GM23338 (cell line): ENCODE measurements at regions not wholly inside any gene's neighbourhood (a gene's known extent, or its start where the extent isn't known, plus 50 kb on each side); places are given as distances from the start of the nearest gene placed in this dataset.

Experiments
- ATAC-seq: fragments of 200-7000 bp; cut with Tn5 transposase; 3 replicates; pipeline ENCODE4 v1.9.1; 2020
- DNase-seq: peaks from one replicate; pipeline ENCODE4 v3.0.0-alpha.2; 2015; ENCODE audit warnings: low spot score
- H2AFZ ChIP-seq: fragments of 200-600 bp; sonication (generic); 2 replicates; pipeline ENCODE4 v1.8.0; 2016; ENCODE audit warnings: antibody characterized with exemption, mild to moderate bottlenecking, moderate library complexity
- H3F3A ChIP-seq: fragments of 200-600 bp; sonication (generic); replicated peaks from 2 replicates; pipeline ENCODE4 v1.8.0; 2017; ENCODE audit warnings: antibody characterized with exemption, mixed run types, low read depth
- H3K27ac ChIP-seq: fragments of 200-600 bp; sonication (generic); 2 replicates; pipeline ENCODE4 v1.6.1; 2016; ENCODE audit warnings: low read depth
- H3K27me3 ChIP-seq: fragments of 200-600 bp; sonication (generic); 2 replicates; pipeline ENCODE4 v1.8.0; 2016; ENCODE audit warnings: mild to moderate bottlenecking, mixed run types, moderate library complexity; ENCODE audit not compliant: insufficient read depth
- H3K36me3 ChIP-seq: fragments of 200-600 bp; sonication (generic); 2 replicates; pipeline ENCODE4 v1.8.0; 2016; ENCODE audit warnings: mild to moderate bottlenecking; ENCODE audit not compliant: insufficient read depth
- H3K4me1 ChIP-seq: fragments of 200-600 bp; sonication (generic); 2 replicates; pipeline ENCODE4 v1.8.0; 2016; ENCODE audit warnings: mild to moderate bottlenecking, moderate library complexity; ENCODE audit not compliant: insufficient read depth
- H3K4me2 ChIP-seq: fragments of 200-600 bp; sonication (generic); 2 replicates; pipeline ENCODE4 v1.7.1; 2017; ENCODE audit warnings: mixed run types
- H3K4me3 ChIP-seq: fragments of 200-600 bp; sonication (generic); 2 replicates; pipeline ENCODE4 v1.6.1; 2016; ENCODE audit warnings: mixed run types
- H3K79me2 ChIP-seq: fragments of 200-600 bp; sonication (generic); replicated peaks from 2 replicates; pipeline ENCODE4 v1.8.0; 2017; ENCODE audit warnings: mild to moderate bottlenecking; ENCODE audit not compliant: insufficient read depth
- H3K9me2 ChIP-seq: fragments of 200-600 bp; sonication (generic); 2 replicates; pipeline ENCODE4 v1.8.0; 2017; ENCODE audit not compliant: insufficient read depth
- H4K20me1 ChIP-seq: fragments of 200-600 bp; sonication (generic); replicated peaks from 2 replicates; pipeline ENCODE4 v1.8.0; 2017; ENCODE audit warnings: mild to moderate bottlenecking; ENCODE audit not compliant: insufficient read depth
- H3K27ac Mint-ChIP-seq: 2 replicates; pipeline ENCODE4 v1.8.0; 2020; ENCODE audit warnings: inconsistent platforms, mild to moderate bottlenecking, moderate library complexity, mixed read lengths
- H3K27me3 Mint-ChIP-seq: 3 replicates; pipeline ENCODE4 v1.8.0; 2022; ENCODE audit warnings: low read depth, mild to moderate bottlenecking, moderate library complexity, mixed read lengths, inconsistent platforms; ENCODE audit not compliant: insufficient read depth, poor library complexity
- H3K36me3 Mint-ChIP-seq: 3 replicates; pipeline ENCODE4 v1.8.0; 2021; ENCODE audit warnings: low read depth, mild to moderate bottlenecking, inconsistent platforms, moderate library complexity, mixed read lengths
- H3K4me1 Mint-ChIP-seq: 3 replicates; pipeline ENCODE4 v1.8.0; 2020; ENCODE audit warnings: mild to moderate bottlenecking, inconsistent platforms, mixed read lengths
- H3K4me3 Mint-ChIP-seq: 3 replicates; pipeline ENCODE4 v1.8.0; 2021; ENCODE audit warnings: moderate library complexity, mild to moderate bottlenecking, inconsistent platforms, mixed read lengths
- H3K9me3 Mint-ChIP-seq: 3 replicates; pipeline ENCODE4 v1.8.0; 2020; ENCODE audit warnings: moderate library complexity, mild to moderate bottlenecking, inconsistent platforms, mixed read lengths
- CREB1 ChIP-seq: fragments of 250-450 bp; sonication (Bioruptor Pico); IDR thresholded peaks from 2 replicates; pipeline ENCODE4 v1.5.0; 2020; ENCODE audit warnings: low read depth, mild to moderate bottlenecking, moderate library complexity
- CTCF ChIP-seq, 2 experiments: fragments of 200-600 bp in 1 of 2; sonication (generic) in 1 of 2; conservative IDR thresholded peaks; 2 replicates each; pipeline versions ENCODE4 v1.5.1 to v1.6.1; 2016 to 2017; ENCODE audit warnings: antibody characterized with exemption in 2 of 2, low read depth in 2 of 2, mild to moderate bottlenecking in 2 of 2, moderate library complexity in 1 of 2
- EZH2phosphoT487 ChIP-seq: fragments of 200-600 bp; sonication (generic); IDR thresholded peaks from one replicate; pipeline ENCODE4 v1.8.1; 2018; ENCODE audit warnings: antibody characterized with exemption; ENCODE audit not compliant: unreplicated experiment
- JUNB ChIP-seq: IDR thresholded peaks from one replicate; pipeline ENCODE4 v1.6.1; 2016; ENCODE audit warnings: antibody characterized with exemption; ENCODE audit not compliant: unreplicated experiment
- NANOG ChIP-seq: IDR thresholded peaks from 2 replicates; pipeline ENCODE4 v1.6.1; 2016; ENCODE audit warnings: antibody characterized with exemption, borderline replicate concordance
- REST ChIP-seq: IDR thresholded peaks from one replicate; pipeline ENCODE4 v1.6.1; 2018; ENCODE audit warnings: antibody characterized with exemption; ENCODE audit not compliant: unreplicated experiment
- ZNF114 ChIP-seq: fragments of 250-450 bp; sonication (Bioruptor Pico); IDR thresholded peaks from 2 replicates; pipeline ENCODE4 v1.5.0; 2020; ENCODE audit warnings: mild to moderate bottlenecking, moderate library complexity
- ZNF331 ChIP-seq: fragments of 250-450 bp; sonication (Bioruptor Pico); IDR thresholded peaks from 2 replicates; pipeline ENCODE4 v1.5.0; 2020; ENCODE audit warnings: low read depth, mild to moderate bottlenecking, moderate library complexity
- TF ChIP-seq, protein P1 (sequence below): IDR thresholded peaks from 2 replicates; pipeline ENCODE4 v1.6.1; 2016; ENCODE audit warnings: antibody characterized with exemption

GRCh38 chr4:164239433-164239832 is 514.5 kb upstream of the SMIM31 start:
- Histone ChIP-seq H3K4me3 (no peak overlapping the region), H4K20me1 (no peaks in the 10 kb centered on the region), H3K27ac (no peak overlapping the region), H3F3A (no peaks in the 10 kb centered on the region), H2AFZ (no peak overlapping the region), H3K4me2 (no peak overlapping the region), H3K4me1 (no peaks in the 10 kb centered on the region), H3K9me2 (no peaks in the 10 kb centered on the region), H3K27me3 (no peaks in the 10 kb centered on the region), H3K79me2 (no peaks in the 10 kb centered on the region), H3K36me3 (no peaks in the 10 kb centered on the region)
- DNase-seq, result no peak
- Mint-ChIP-seq H3K4me1 (0 out of 3 replicates have a peak, but pooled peaks cover 2% of the 10 kb centered on the region), H3K27ac (no peak overlapping the region), H3K27me3 (no peaks in the 10 kb centered on the region), H3K36me3 (no peaks in the 10 kb centered on the region), H3K4me3 (no peak overlapping the region), H3K9me3 (no peaks in the 10 kb centered on the region)
- TF ChIP-seq ZNF331 (CRISPR knock-in tag) (no peak), JUNB (no peak), NANOG (no peak), EZH2phosphoT487 (no peak), CREB1 (CRISPR knock-in tag) (no peak), CTCF (conservative IDR thresholded peaks at IDR 0.05; ENCODE audit: low read depth in 2 of 2) (no peak)
- TF ChIP-seq, protein P1, sequence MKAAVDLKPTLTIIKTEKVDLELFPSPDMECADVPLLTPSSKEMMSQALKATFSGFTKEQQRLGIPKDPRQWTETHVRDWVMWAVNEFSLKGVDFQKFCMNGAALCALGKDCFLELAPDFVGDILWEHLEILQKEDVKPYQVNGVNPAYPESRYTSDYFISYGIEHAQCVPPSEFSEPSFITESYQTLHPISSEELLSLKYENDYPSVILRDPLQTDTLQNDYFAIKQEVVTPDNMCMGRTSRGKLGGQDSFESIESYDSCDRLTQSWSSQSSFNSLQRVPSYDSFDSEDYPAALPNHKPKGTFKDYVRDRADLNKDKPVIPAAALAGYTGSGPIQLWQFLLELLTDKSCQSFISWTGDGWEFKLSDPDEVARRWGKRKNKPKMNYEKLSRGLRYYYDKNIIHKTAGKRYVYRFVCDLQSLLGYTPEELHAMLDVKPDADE, result no peak
- no peak for ATAC-seq

DNA sequence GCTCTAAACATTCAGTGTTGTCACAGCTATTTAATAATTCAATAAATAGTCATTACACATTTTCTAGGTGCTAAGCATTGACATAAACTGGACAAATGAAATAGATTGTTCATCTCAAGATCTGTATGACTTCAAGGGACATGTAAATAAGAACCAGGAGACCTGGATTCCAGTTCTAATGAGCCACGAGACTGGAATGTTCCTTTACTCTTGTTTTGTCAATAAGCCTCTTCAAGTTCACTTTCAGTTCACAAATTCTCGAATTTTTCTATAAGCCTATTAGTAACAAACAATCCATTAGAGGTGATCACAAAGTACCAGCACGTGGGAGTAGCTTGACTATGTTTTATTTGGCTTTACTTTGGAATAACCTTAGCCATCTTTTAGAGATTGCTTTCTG is 514.0 kb upstream of the SMIM31 start:
- Histone ChIP-seq H3K9me2 (no peaks in the 10 kb centered on the region), H3K79me2 (no peaks in the 10 kb centered on the region), H2AFZ (no peak overlapping the region), H3K27me3 (no peaks in the 10 kb centered on the region), H3F3A (no peaks in the 10 kb centered on the region), H3K4me2 (no peak overlapping the region), H3K36me3 (no peaks in the 10 kb centered on the region), H3K4me3 (no peak overlapping the region), H3K4me1 (no peaks in the 10 kb centered on the region), H3K27ac (no peak overlapping the region), H4K20me1 (no peaks in the 10 kb centered on the region)
- Mint-ChIP-seq H3K36me3 (no peaks in the 10 kb centered on the region), H3K27ac (no peak overlapping the region), H3K4me1 (0 out of 3 replicates have a peak, but pooled peaks cover 2% of the 10 kb centered on the region), H3K27me3 (no peaks in the 10 kb centered on the region), H3K4me3 (no peak overlapping the region), H3K9me3 (no peaks in the 10 kb centered on the region)
- ATAC-seq (no peak), DNase-seq (no peak)
- TF ChIP-seq REST (no peak), CTCF (conservative IDR thresholded peaks at IDR 0.05; ENCODE audit: low read depth in 2 of 2) (no peak), ZNF114 (no peak), JUNB (no peak)
- TF ChIP-seq, protein P1, result no peak
